COLO668 (cell line): ENCODE measurements at regions not wholly inside any gene's neighbourhood (a gene's known extent, or its start where the extent isn't known, plus 50 kb on each side); places are given as distances from the start of the nearest gene placed in this dataset.
"Not testable (repeated sequence)": the region's sequence is repeated elsewhere in the genome, so short reads cannot be mapped to it uniquely, and the experiment has no call there.

Experiments
- DNase-seq: peaks from one replicate; lab custom pipeline; 2025; ENCODE audit not compliant: unreplicated experiment; lab: John Stamatoyannopoulos, UW

- no peak for DNase-seq
Measured at GRCh38 chr5:117568126-117568525, 993.5 kb upstream of the SEMA6A start.

DNA sequence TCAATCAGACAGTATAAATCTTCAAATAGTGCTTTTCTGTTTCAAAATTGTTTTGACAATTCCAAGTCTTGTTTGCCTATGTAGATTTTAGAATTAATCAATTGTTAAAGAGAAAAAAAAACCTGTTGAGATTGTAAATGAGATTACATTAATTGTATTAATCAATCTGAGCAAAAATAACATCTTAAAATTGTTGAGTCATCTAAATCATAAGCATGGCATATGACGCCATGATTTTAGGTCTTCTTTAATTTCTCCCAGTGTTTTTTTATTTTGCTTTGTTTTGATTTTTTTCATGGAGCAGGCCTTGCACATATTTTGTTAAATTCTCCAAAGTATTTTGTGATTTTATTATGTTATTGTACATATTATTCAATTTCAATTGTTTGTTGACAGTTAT lies 988.0 kb upstream of the SEMA6A start:
- DNase-seq: no peak

- DNase-seq: no peak
Measured at GRCh38 chr5:117561531-117561930, 986.9 kb upstream of the SEMA6A start.

DNA sequence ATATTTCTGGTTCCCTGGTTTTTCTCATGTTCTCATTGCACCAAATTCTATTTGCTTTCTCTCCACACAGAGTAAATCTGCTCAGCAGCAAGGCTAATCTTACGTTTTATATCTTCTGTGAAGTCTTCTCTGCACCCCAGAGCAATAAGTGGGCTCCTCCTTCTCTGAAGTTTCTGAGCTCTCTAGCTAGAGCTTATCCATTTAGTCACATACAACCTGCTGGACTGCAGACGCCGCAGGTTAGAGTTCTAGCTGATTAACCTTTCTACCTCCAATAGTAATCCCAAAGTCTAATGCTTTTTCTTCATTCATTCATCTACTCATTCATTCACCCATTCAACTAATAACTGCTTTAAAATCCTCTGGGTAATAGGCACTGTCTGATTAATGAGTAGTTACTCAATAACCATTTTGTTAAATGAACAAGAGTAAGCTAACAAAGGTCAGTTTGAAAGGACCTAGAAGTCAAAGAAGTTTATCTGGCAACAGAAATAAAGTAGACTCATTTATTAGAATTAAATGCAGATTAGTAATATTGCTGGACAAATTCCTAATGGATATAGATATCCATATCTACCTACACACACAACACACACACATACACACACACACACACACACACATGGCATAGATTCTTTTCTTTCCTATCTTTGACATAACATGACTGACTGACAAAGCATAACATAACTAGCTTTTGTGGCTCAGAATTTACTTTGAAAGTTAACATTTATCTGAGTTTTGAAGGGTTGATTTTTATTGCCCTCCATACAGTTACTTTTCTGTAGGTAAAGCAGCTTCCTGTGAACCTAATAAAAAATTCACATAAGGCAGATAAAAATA lies 984.6 kb upstream of the SEMA6A start:
- DNase-seq: no peak

GRCh38 chr5:117551236-117551635 lies 976.6 kb upstream of the SEMA6A start:
- no peak for DNase-seq

GRCh38 chr5:117547192-117547591 lies 972.6 kb upstream of the SEMA6A start:
- DNase-seq: no peak

DNA sequence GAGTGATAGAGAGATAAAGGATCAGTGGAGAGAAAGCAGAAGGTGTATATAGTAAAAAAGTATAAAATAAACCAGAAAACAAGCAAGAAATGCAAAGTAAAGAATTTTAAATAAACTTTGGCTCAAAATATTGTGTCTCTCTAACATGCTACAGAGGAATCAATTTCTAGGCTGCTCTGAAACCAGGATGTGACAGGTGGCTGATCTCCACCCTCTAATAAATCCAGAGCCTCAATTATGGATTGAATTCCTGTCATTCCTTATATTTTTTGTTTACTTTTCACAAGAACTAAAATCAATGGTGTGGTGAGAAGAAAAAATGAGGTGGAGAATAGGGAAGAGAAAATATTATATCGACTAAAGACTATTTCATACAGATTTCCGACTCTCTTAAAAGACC lies 965.1 kb upstream of the SEMA6A start:
- DNase-seq: no peak

DNA sequence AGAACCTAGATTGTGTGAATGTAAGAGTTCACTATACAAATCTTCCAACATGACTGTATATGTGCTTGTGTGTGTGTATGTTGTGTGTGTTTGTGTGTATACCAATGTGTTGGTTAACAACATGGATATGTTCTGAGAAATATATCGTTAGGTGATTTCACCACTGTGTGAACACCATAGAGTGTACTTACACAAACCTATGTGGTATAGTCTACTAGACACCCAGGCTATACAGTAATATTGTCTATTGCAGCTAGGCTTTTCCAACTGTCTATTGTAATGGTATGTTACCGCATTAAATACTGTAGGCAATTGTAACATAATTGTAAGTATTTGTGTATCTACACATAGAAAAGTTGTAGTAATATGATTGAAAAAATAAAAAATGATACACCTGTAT lies 959.2 kb upstream of the SEMA6A start:
- DNase-seq: no peak

- DNase-seq: not testable (repeated sequence)
Measured at GRCh38 chr5:117533051-117533670, 958.5 kb upstream of the SEMA6A start.

DNA sequence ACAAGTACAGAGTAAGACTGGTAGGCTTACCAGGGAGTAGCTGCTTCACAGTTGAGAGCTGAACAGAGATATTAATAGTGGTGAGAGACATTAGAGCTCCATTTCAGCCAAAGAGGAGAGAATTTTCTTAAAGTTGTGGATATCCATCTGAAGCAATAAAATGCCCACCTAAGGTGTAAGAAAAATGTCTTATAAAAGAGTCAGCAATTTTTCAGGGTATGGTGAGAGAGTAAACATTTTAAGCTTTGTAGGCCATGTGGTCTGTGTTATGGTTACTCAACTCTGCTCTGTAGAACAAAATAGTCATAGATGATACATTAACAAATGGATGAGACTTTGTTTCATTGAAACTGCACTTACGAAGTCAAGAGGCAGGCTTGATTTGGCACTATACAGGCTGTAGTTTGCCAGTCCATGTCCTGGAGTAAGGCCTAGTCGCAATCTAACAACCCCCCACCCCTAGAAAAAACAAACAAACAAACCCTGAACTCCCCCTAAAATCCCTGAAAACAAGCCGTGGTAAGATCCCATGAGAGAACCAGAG lies 945.4 kb upstream of the SEMA6A start:
- no peak for DNase-seq

- DNase-seq: no peak
Measured at GRCh38 chr5:117504305-117504704, 929.7 kb upstream of the SEMA6A start.

GRCh38 chr5:117497601-117498000 lies 923.0 kb upstream of the SEMA6A start:
- DNase-seq: no peak

DNA sequence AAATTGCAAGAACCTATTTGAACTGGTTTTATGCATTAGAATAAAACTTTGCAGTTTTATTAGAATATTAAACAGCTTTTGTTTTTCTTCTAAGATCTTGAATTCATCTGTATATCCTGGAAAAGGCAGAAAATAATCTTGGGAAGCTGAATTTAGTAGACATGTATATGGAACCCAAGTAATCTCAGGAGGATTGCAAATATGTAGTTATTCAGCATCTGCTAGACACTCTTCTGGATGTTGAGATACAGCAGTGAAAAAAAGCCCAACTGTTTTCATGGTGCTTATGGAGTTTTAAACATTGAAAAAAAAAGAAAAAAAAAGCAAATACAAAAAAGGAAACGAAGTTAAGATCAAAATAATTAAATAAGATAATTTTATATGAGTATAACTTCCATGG lies 922.2 kb upstream of the SEMA6A start:
- no peak for DNase-seq

DNA sequence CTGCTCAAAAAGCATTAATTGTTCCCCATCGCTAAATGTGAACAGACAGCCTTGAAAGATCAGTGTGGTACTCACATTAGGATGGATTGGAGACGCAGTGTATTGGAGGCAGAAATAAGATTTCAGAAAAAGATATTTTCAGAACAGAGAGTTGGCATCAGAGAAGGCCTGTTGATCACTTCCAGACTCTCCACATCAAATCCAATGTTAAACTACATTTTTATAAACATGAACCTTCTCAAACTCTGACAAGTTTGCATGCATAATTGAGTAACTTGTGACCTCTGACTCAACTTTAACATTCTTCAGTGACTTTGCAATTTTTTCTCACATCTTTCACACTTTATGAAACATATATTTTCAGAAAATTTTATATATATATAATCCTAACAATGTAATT lies 919.6 kb upstream of the SEMA6A start:
- no peak for DNase-seq

GRCh38 chr5:117488976-117489500 lies 914.4 kb upstream of the SEMA6A start:
- no peak for DNase-seq

DNA sequence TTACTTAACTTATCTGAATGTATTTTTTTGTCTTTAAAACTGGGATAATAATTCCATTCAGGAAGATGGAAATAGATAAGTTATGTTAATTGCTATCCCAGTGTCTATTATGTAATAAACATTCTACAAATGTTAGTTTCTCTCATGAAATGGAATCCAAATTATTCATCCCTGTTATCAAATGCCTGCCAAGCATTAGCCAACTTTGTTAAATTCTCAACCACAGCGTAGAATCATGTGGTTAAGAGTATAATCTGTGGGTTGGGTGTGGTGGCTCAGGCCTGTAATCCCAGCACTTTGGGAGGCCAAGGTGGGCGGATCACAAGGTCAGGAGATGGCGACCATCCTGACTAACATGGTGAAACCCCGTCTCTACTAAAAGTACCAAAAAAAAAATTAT lies 912.9 kb upstream of the SEMA6A start:
- DNase-seq: no peak

DNA sequence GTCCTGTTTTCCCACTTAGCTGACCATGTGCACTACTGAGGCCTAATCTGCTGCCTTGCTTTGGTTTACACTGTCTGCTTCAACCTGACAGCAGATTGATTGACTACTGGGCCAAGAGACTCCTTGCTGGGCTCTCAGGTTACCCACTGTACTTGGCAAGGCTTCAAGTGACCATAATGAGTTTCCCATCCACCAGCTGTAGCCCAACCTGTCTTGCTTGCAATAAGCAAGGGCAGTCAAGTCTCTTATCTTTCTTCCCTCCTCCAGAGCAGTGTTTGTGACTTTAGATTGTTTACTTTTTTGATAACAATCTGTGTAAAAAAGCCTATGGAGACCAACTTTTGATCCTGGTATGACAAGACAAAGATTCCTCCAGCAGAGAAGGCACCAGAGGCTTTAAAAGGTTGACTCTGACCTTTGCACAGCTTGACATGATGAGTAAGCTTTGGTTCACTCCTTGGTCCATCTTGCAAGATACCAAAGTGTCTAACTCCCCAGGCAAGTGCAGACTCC lies 912.3 kb upstream of the SEMA6A start:
- no peak for DNase-seq

DNA sequence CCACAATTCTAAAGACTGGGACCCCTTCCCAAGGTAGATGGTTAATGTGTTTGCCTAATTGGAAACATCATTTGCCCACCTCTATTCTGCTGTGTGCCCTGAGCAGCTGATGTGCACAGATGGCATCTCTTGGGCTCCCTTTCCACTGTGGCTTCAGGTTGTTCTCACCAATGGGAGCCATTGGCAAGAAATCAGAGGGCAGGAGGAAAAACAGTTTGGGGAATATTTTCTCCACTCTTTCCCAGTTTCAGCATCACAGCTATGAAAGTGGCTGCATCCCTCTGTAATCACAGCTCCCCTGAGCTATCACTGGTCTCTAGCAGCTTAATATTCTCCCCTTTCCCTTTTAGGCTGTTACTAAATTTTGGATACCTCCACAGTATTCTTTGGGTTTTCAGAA lies 911.6 kb upstream of the SEMA6A start:
- DNase-seq: no peak

- no peak for DNase-seq
Measured at GRCh38 chr5:117475919-117476318, 901.3 kb upstream of the SEMA6A start.

- DNase-seq: no peak
Measured at GRCh38 chr5:117473165-117473564, 898.5 kb upstream of the SEMA6A start.

- DNase-seq: no peak
Measured at GRCh38 chr5:117463881-117464570, 889.4 kb upstream of the SEMA6A start.
